ENCODE measurements at regions not wholly inside any gene's neighbourhood (a gene's known extent, or its start where the extent isn't known, plus 50 kb on each side); places are given as distances from the start of the nearest gene placed in this dataset.

DNA sequence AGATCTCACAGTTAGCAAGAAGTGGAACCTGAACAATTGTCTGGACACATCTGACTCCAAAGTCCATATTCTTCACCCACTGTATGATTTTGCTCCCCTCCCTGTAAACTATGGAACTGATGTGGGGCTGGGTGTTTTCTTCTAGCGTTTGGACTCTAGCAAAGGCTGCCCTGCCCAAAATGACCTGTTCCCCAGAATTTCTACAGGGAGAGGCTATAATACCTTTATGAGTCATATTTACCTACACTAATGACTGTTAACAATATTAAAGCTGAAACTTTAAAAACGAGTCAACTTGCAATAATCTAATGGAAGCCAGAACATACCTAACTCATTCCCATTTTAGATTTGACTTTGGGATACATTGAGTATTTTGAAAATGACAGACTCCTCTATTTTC is 531.2 kb upstream of the CFAP20DC start:
- TF ChIP-seq POLR2AphosphoS5 (IDR thresholded peaks at IDR 0.05; ENCODE audit: low read length) (no peak), CTCF (IDR thresholded peaks at IDR 0.05 in 2 of 3, conservative IDR thresholded peaks at IDR 0.05 in 1 of 3; ENCODE audit: control insufficient read depth in 2 of 3, extremely low read depth in 1 of 3, insufficient read depth in 1 of 3, low read depth in 3 of 3, low read length in 3 of 3) (no peak), RCOR1 (conservative IDR thresholded peaks at IDR 0.05; ENCODE audit: low read depth, low read length) (no peak), SIN3A (IDR thresholded peaks at IDR 0.05; ENCODE audit: low read depth, low read length) (no peak), RBBP5 (conservative IDR thresholded peaks at IDR 0.05) (no peak), BACH1 (IDR thresholded peaks at IDR 0.05; ENCODE audit: borderline replicate concordance) (no peak), SP1 (IDR thresholded peaks at IDR 0.05; ENCODE audit: low read depth, low read length) (no peak), DPF2 (IDR thresholded peaks at IDR 0.05) (no peak), CREB1 (IDR thresholded peaks at IDR 0.05; ENCODE audit: low read depth) (no peak), BHLHE40 (IDR thresholded peaks at IDR 0.05; ENCODE audit: borderline replicate concordance in 1 of 2, low read depth in 2 of 2, low read length in 1 of 2) (no peak), EP300 (IDR thresholded peaks at IDR 0.05; ENCODE audit: borderline replicate concordance in 1 of 2, control insufficient read depth in 1 of 2, low read depth in 2 of 2, low read length in 2 of 2) (no peak)
- TF ChIP-seq, protein P1, sequence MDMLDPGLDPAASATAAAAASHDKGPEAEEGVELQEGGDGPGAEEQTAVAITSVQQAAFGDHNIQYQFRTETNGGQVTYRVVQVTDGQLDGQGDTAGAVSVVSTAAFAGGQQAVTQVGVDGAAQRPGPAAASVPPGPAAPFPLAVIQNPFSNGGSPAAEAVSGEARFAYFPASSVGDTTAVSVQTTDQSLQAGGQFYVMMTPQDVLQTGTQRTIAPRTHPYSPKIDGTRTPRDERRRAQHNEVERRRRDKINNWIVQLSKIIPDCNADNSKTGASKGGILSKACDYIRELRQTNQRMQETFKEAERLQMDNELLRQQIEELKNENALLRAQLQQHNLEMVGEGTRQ (IDR thresholded peaks at IDR 0.05; ENCODE audit: borderline replicate concordance, low read depth, low read length): no peak
